ENCODE measurements at regions not wholly inside any gene's neighbourhood (a gene's known extent, or its start where the extent isn't known, plus 50 kb on each side); places are given as distances from the start of the nearest gene placed in this dataset.

- ChIA-PET CTCF (no interaction called here), POLR2A (no interaction called here), RAD21 (ENCODE audit: unreplicated experiment) (no interaction called here), SMC1A (ENCODE audit: uncharacterized antibody, unreplicated experiment) (no interaction called here)
- no peak overlapping the region for H3K4me3 ChIP-seq
- no peak overlapping the region for H3K4me2 ChIP-seq (ENCODE audit: control insufficient read depth, insufficient read depth)
- H3K27ac ChIP-seq (ENCODE audit: control insufficient read depth, insufficient read depth), result no peak overlapping the region
- intact Hi-C loops (cut with micrococcal nuclease; ENCODE audit: unreplicated experiment) (no loop called here), in situ Hi-C loops (cut with MboI) (no loop called here)
- no peaks in the 10 kb centered on the region for H4K20me1 ChIP-seq (ENCODE audit: control insufficient read depth, insufficient read depth)
- H3K36me3 ChIP-seq (ENCODE audit: control insufficient read depth in 2 of 2, insufficient read depth in 2 of 2, low read length in 1 of 2), result no peaks in the 10 kb centered on the region
- ATAC-seq (no peak), FAIRE-seq (no peak), DNase-seq (ENCODE audit: low read depth, low spot score) (no peak)
- BruUV-seq (replicated peaks), result no TSS peak
- WGBS (ENCODE audit: insufficient coverage, insufficient replicate concordance, low lambda C conversion rate, missing lambda C conversion rate), result 14% methylated on average over 4 of the region's 4 CpGs
- H3K9ac ChIP-seq (ENCODE audit: control insufficient read depth, insufficient read depth, low read length), result no peak overlapping the region
- no peaks in the 10 kb centered on the region for H3K79me2 ChIP-seq (ENCODE audit: control insufficient read depth, insufficient read depth, low read length)
- H3K9me3 ChIP-seq (replicated peaks; ENCODE audit: control insufficient read depth, insufficient read depth, low read length), result no peaks in the 10 kb centered on the region
- no peaks in the 10 kb centered on the region for H3K27me3 ChIP-seq (replicated peaks in 1 of 2; ENCODE audit: control insufficient read depth in 2 of 2, insufficient read depth in 2 of 2, low read length in 1 of 2)
- H3K4me1 ChIP-seq (ENCODE audit: control insufficient read depth, insufficient read depth, low read length), result no peaks in the 10 kb centered on the region
- TF ChIP-seq HDAC6 (IDR thresholded peaks at IDR 0.05; ENCODE audit: unreplicated experiment), result no peak
- no peak for TF ChIP-seq POU2F2 (IDR thresholded peaks at IDR 0.05; ENCODE audit: borderline replicate concordance, low read depth, low read length)
- TF ChIP-seq JUNB (IDR thresholded peaks at IDR 0.05), result no peak
- no peak for TF ChIP-seq BCL11A (IDR thresholded peaks at IDR 0.05; ENCODE audit: low read depth, low read length)
- no peak for TF ChIP-seq RAD21 (IDR thresholded peaks at IDR 0.05; ENCODE audit: insufficient read depth, low read depth, low read length)
- no peak for TF ChIP-seq MEF2A (IDR thresholded peaks at IDR 0.05; ENCODE audit: insufficient read depth, low read depth, low read length)
- no peak for TF ChIP-seq STAT3 (IDR thresholded peaks at IDR 0.05; ENCODE audit: low read depth, low read length)
- no peak for TF ChIP-seq CHD4 (IDR thresholded peaks at IDR 0.05)
- no peak for TF ChIP-seq NR2C1 (IDR thresholded peaks at IDR 0.05)
- no peak for TF ChIP-seq EZH2 (IDR thresholded peaks at IDR 0.05; ENCODE audit: borderline replicate concordance, control insufficient read depth, low read depth, low read length)
- no peak for TF ChIP-seq PML (IDR thresholded peaks at IDR 0.05; ENCODE audit: low read length)
- TF ChIP-seq ATF2 (IDR thresholded peaks at IDR 0.05; ENCODE audit: low read length), result no peak
- no peak for TF ChIP-seq ZBTB4 (CRISPR knock-in tag; IDR thresholded peaks at IDR 0.05)
- no peak overlapping the region for H2AFZ ChIP-seq (ENCODE audit: control insufficient read depth, low read depth, low read length)
Measured at GRCh38 chr15:91649831-91650321, 203.6 kb upstream of the SLCO3A1 start.
